IMR-90 (cell line): ENCODE measurements at regions not wholly inside any gene's neighbourhood (a gene's known extent, or its start where the extent isn't known, plus 50 kb on each side); places are given as distances from the start of the nearest gene placed in this dataset.

ENCODE experiments used
- ATAC-seq: fragments of 200-7000 bp; cut with Tn5 transposase; 2 replicates; pipeline ENCODE4 v1.9.1; 2020; ENCODE audit warnings: low read depth, mild to moderate bottlenecking, moderate library complexity
- BruUV-seq: library from RNA; stranded (reverse); fragments of 400-500 nt; replicated peaks from 2 replicates; lab custom pipeline; 2021; lab: Mats Ljungman, UMichigan
- CTCF ChIA-PET: fragments of 300-600 bp; formaldehyde crosslinking; extraction: SDS; loops from one replicate; lab custom pipeline; 2021; ENCODE audit warnings: antibody characterized with exemption; lab: Yijun Ruan, JAX
- POLR2A ChIA-PET: fragments of 300-600 bp; sonication (Branson Sonifier 250); formaldehyde crosslinking; loops from one replicate; lab custom pipeline; 2022; ENCODE audit warnings: antibody characterized with exemption; ENCODE audit not compliant: unreplicated experiment; lab: Charles Lee
- DNase-seq: peaks from one replicate; pipeline ENCODE4 v3.0.0; 2013
- H2AFZ ChIP-seq: replicated peaks from 2 replicates; pipeline ENCODE3; 2013; ENCODE audit warnings: low read length, mild to moderate bottlenecking; ENCODE audit not compliant: poor library complexity
- H2AK5ac ChIP-seq: 2 replicates; pipeline ENCODE4 v1.6.1; 2013; ENCODE audit warnings: low read depth, low read length, inconsistent platforms
- H2AK9ac ChIP-seq: replicated peaks from 2 replicates; pipeline ENCODE3; 2013; ENCODE audit warnings: mild to moderate bottlenecking, low read depth, low read length, moderate library complexity; ENCODE audit not compliant: poor library complexity
- H2BK120ac ChIP-seq: 2 replicates; pipeline ENCODE4 v1.6.1; 2013; ENCODE audit warnings: low read depth, low read length, inconsistent platforms
- H2BK15ac ChIP-seq: 3 replicates; pipeline ENCODE4 v1.6.1; 2013; ENCODE audit warnings: low read depth, low read length, inconsistent platforms
- H2BK20ac ChIP-seq: 2 replicates; pipeline ENCODE4 v1.6.1; 2013; ENCODE audit warnings: low read depth, mild to moderate bottlenecking, inconsistent platforms, low read length, moderate library complexity
- H2BK5ac ChIP-seq: 2 replicates; pipeline ENCODE4 v1.6.1; 2013; ENCODE audit warnings: mild to moderate bottlenecking, low read depth, low read length, inconsistent platforms; ENCODE audit not compliant: poor library complexity, severe bottlenecking
- H3K14ac ChIP-seq: replicated peaks from 2 replicates; pipeline ENCODE4 v1.6.1; 2013; ENCODE audit warnings: low read depth, low read length, inconsistent platforms
- H3K18ac ChIP-seq: 2 replicates; pipeline ENCODE4 v1.6.1; 2013; ENCODE audit warnings: low read depth, low read length, control low read depth
- H3K23ac ChIP-seq: 2 replicates; pipeline ENCODE4 v1.6.1; 2013; ENCODE audit warnings: low read depth, low read length, inconsistent platforms
- H3K27ac ChIP-seq: 2 replicates; pipeline ENCODE4 v1.5.1; 2013; ENCODE audit warnings: mild to moderate bottlenecking, control low read depth, low read length; ENCODE audit not compliant: insufficient read depth
- H3K27me3 ChIP-seq: 2 replicates; pipeline ENCODE4 v1.6.1; 2013; ENCODE audit warnings: low read length; ENCODE audit not compliant: control insufficient read depth, insufficient read depth
- H3K36me3 ChIP-seq: 2 replicates; pipeline ENCODE4 v1.6.1; 2013; ENCODE audit warnings: low read length, mixed read lengths; ENCODE audit not compliant: control insufficient read depth, insufficient read depth
- H3K4ac ChIP-seq: 2 replicates; pipeline ENCODE4 v1.6.1; 2013; ENCODE audit warnings: low read depth, low read length, inconsistent platforms
- H3K4me1 ChIP-seq: 2 replicates; pipeline ENCODE4 v1.6.1; 2013; ENCODE audit warnings: low read length, mixed read lengths; ENCODE audit not compliant: control insufficient read depth, insufficient read depth
- H3K4me2 ChIP-seq: 2 replicates; pipeline ENCODE4 v1.6.1; 2013; ENCODE audit warnings: low read depth, mild to moderate bottlenecking, control low read depth, low read length, moderate library complexity
- H3K4me3 ChIP-seq: 2 replicates; pipeline ENCODE4 v1.5.1; 2013; ENCODE audit warnings: low read depth, mild to moderate bottlenecking, control low read depth, low read length, moderate library complexity; ENCODE audit not compliant: insufficient read depth
- H3K56ac ChIP-seq: 2 replicates; pipeline ENCODE4 v1.6.1; 2013; ENCODE audit warnings: low read length, inconsistent platforms; ENCODE audit not compliant: insufficient read depth; ENCODE audit errors: extremely low read depth
- H3K79me1 ChIP-seq, 2 experiments: 2 replicates each; pipeline ENCODE4 v1.6.1; 2013; ENCODE audit warnings: low read length in 2 of 2, inconsistent platforms in 1 of 2, low read depth in 1 of 2
- H3K9ac ChIP-seq: 2 replicates; pipeline ENCODE4 v1.6.1; 2013; ENCODE audit warnings: low read depth, low read length, control low read depth
- H3K9me1 ChIP-seq: 2 replicates; pipeline ENCODE4 v1.6.1; 2013; ENCODE audit warnings: low read length, inconsistent platforms; ENCODE audit not compliant: insufficient read depth
- H3K9me3 ChIP-seq: 2 replicates; pipeline ENCODE4 v1.6.1; 2013; ENCODE audit warnings: low read length; ENCODE audit not compliant: control insufficient read depth, insufficient read depth
- H4K20me1 ChIP-seq: 2 replicates; pipeline ENCODE4 v1.6.1; 2013; ENCODE audit warnings: low read length, inconsistent platforms; ENCODE audit not compliant: insufficient read depth
- H4K5ac ChIP-seq: 2 replicates; pipeline ENCODE4 v1.6.1; 2013; ENCODE audit warnings: mild to moderate bottlenecking, low read depth, low read length, control low read depth
- H4K8ac ChIP-seq, 2 experiments: 2 replicates each; pipeline ENCODE4 v1.6.1; 2013; ENCODE audit warnings: low read depth in 2 of 2, low read length in 2 of 2, control low read depth in 1 of 2, inconsistent platforms in 1 of 2
- H4K91ac ChIP-seq: 2 replicates; pipeline ENCODE4 v1.6.1; 2013; ENCODE audit warnings: low read depth, low read length, inconsistent platforms; ENCODE audit not compliant: insufficient read depth
- BHLHE40 ChIP-seq: fragments of 150-350 bp; IDR thresholded peaks from 2 replicates; pipeline ENCODE4 v1.6.1; 2016; ENCODE audit warnings: mild to moderate bottlenecking, low read depth, low read length
- CEBPB ChIP-seq: IDR thresholded peaks from 2 replicates; pipeline ENCODE4 v1.6.1; 2012; ENCODE audit warnings: low read depth, low read length, improper control_type of control experiment
- CTCF ChIP-seq: conservative IDR thresholded peaks from 2 replicates; pipeline ENCODE4 v1.5.1; 2012; ENCODE audit warnings: mild to moderate bottlenecking, low read depth, low read length, improper control_type of control experiment
- MAZ ChIP-seq: IDR thresholded peaks from 2 replicates; pipeline ENCODE4 v1.6.1; 2012; ENCODE audit warnings: low read depth, mild to moderate bottlenecking, low read length, improper control_type of control experiment, moderate library complexity, borderline replicate concordance
- POLR2A ChIP-seq: IDR thresholded peaks from 2 replicates; pipeline ENCODE4 v1.6.1; 2012; ENCODE audit warnings: mild to moderate bottlenecking, low read depth, low read length
- RAD21 ChIP-seq: IDR thresholded peaks from 2 replicates; pipeline ENCODE4 v1.6.1; 2012; ENCODE audit warnings: low read length, improper control_type of control experiment
- RCOR1 ChIP-seq: IDR thresholded peaks from 2 replicates; pipeline ENCODE4 v1.6.1; 2012; ENCODE audit warnings: mild to moderate bottlenecking, low read length, improper control_type of control experiment; ENCODE audit not compliant: insufficient replicate concordance
- SMC3 ChIP-seq: fragments of 150-350 bp; IDR thresholded peaks from 2 replicates; pipeline ENCODE4 v1.6.1; 2016; ENCODE audit warnings: low read depth, mild to moderate bottlenecking, antibody characterized with exemption, low read length, moderate library complexity
- WGBS, 2 experiments: methylation state at CpG; one replicate each; pipeline versions ENCODE4 v1.1.5 to v1.1.7; 2013; ENCODE audit warnings: missing lambda C conversion rate in 2 of 2; ENCODE audit not compliant: insufficient read length in 1 of 2; ENCODE audit errors: extremely low coverage in 2 of 2; 5-methylcytosine and 5-hydroxymethylcytosine counted together
- dilution Hi-C: fragments of 300-500 bp; cut with HindIII; formaldehyde crosslinking; loops from one replicate; pipeline ENCODE4 v1.14.3; 2018; ENCODE audit warnings: low sequenced_read_pairs; ENCODE audit not compliant: unreplicated experiment
- in situ Hi-C: fragments of 300-500 bp; cut with MboI; formaldehyde crosslinking; loops from 3 replicates; pipeline ENCODE4 v1.14.3; 2019; ENCODE audit warnings: low sequenced_read_pairs, inconsistent platforms, mixed read lengths
- intact Hi-C: fragments of 100-400 bp; cut with micrococcal nuclease; formaldehyde crosslinking; loops from 2 replicates; pipeline ENCODE4 v1.10.0; 2022

- peaks cover 3% of the 10 kb centered on the region; the same call in 1 of the 2 replicates for H3K27me3 ChIP-seq
- H3K18ac ChIP-seq = no peak overlapping the region
- intact Hi-C loops = no loop called here
- H2BK20ac ChIP-seq = no peak overlapping the region
- no peak for DNase-seq
- H3K23ac ChIP-seq = no peak overlapping the region
- no peak overlapping the region for H3K14ac ChIP-seq
- dilution Hi-C loops = no loop called here
- no peaks in the 10 kb centered on the region for H3K9me1 ChIP-seq
- H3K4me3 ChIP-seq = no peak overlapping the region
- no peak overlapping the region for H2AK9ac ChIP-seq
- WGBS, 2 experiments = no CpG with 5 or more reads among the region's 8 CpGs
- POLR2A ChIA-PET = no interaction called here
- H2BK5ac ChIP-seq = no peak overlapping the region
- CTCF ChIA-PET = no interaction called here
- no peaks in the 10 kb centered on the region; the same call in 1 of the 2 replicates for H4K20me1 ChIP-seq
- in situ Hi-C loops = no loop called here
- no peaks in the 10 kb centered on the region for H3K4me1 ChIP-seq
- no peak overlapping the region for H3K9ac ChIP-seq
- no peak for ATAC-seq
- no peak overlapping the region for H3K4me2 ChIP-seq
- H3K36me3 ChIP-seq = no peaks in the 10 kb centered on the region
- H2AK5ac ChIP-seq = no peak overlapping the region
- H2BK15ac ChIP-seq = no peak overlapping the region
- H2AFZ ChIP-seq = no peak overlapping the region
- H3K27ac ChIP-seq = no peak overlapping the region
- no peak overlapping the region for H2BK120ac ChIP-seq
- no peak overlapping the region for H4K8ac ChIP-seq
- no peak overlapping the region for H4K91ac ChIP-seq
- TF ChIP-seq CTCF (no peak), BHLHE40 (no peak), CEBPB (no peak), POLR2A (no peak), MAZ (no peak), SMC3 (no peak), RAD21 (no peak), RCOR1 (no peak)
- no peaks in the 10 kb centered on the region for H3K79me1 ChIP-seq
- no TSS peak for BruUV-seq
- no peak overlapping the region for H3K56ac ChIP-seq
- H3K4ac ChIP-seq = no peak overlapping the region
- no peak overlapping the region for H4K5ac ChIP-seq
- H3K9me3 ChIP-seq = no peaks in the 10 kb centered on the region
Measured at GRCh38 chr5:168227001-168227400, 64.4 kb upstream of the WWC1 start.
